Calu3 (cell line): ENCODE measurements at regions not wholly inside any gene's neighbourhood (a gene's known extent, or its start where the extent isn't known, plus 50 kb on each side); places are given as distances from the start of the nearest gene placed in this dataset.

Experiments
- BruUV-seq: library from RNA; stranded (reverse); fragments of 400-500 nt; replicated peaks from 2 replicates; lab custom pipeline; 2021; lab: Mats Ljungman, UMichigan
- CTCF ChIA-PET: fragments of 300-600 bp; sonication (Branson Sonifier 250); formaldehyde crosslinking; loops from one replicate; lab custom pipeline; 2022; ENCODE audit warnings: antibody characterized with exemption; lab: Charles Lee
- DNase-seq: peaks from one replicate; pipeline ENCODE4 v3.0.0; 2022
- H3K27ac Mint-ChIP-seq: one replicate; pipeline ENCODE4 v1.8.0; 2022; ENCODE audit warnings: mixed read lengths; ENCODE audit not compliant: unreplicated experiment
- H3K27me3 Mint-ChIP-seq: one replicate; pipeline ENCODE4 v1.8.0; 2022; ENCODE audit warnings: mixed read lengths; ENCODE audit not compliant: unreplicated experiment
- H3K36me3 Mint-ChIP-seq: one replicate; pipeline ENCODE4 v1.8.0; 2022; ENCODE audit warnings: mild to moderate bottlenecking, moderate library complexity, mixed read lengths; ENCODE audit not compliant: insufficient read depth, unreplicated experiment
- H3K4me1 Mint-ChIP-seq: one replicate; pipeline ENCODE4 v1.8.0; 2022; ENCODE audit warnings: mild to moderate bottlenecking, low read depth, mixed read lengths; ENCODE audit not compliant: unreplicated experiment
- H3K4me3 Mint-ChIP-seq: one replicate; pipeline ENCODE4 v1.8.0; 2022; ENCODE audit warnings: mild to moderate bottlenecking, low read depth, moderate library complexity, mixed read lengths; ENCODE audit not compliant: unreplicated experiment
- H3K9me3 Mint-ChIP-seq: one replicate; pipeline ENCODE4 v1.8.0; 2022; ENCODE audit warnings: low read depth, mixed read lengths; ENCODE audit not compliant: unreplicated experiment
- CTCF ChIP-seq: fragments of 200-600 bp; IDR thresholded peaks from one replicate; pipeline ENCODE4 v1.8.0; 2022; ENCODE audit warnings: antibody characterized with exemption; ENCODE audit not compliant: unreplicated experiment
- intact Hi-C: fragments of 100-400 bp; cut with micrococcal nuclease; formaldehyde crosslinking; loops from one replicate; pipeline ENCODE4 v1.10.0; 2022; ENCODE audit not compliant: unreplicated experiment

- TF ChIP-seq CTCF = no peak
- Mint-ChIP-seq H3K4me3 (no peak overlapping the region), H3K9me3 (peaks cover 10% of the 10 kb centered on the region), H3K27ac (no peak overlapping the region), H3K27me3 (no peaks in the 10 kb centered on the region), H3K36me3 (no peaks in the 10 kb centered on the region), H3K4me1 (no peaks in the 10 kb centered on the region)
- intact Hi-C loops = no loop called here
- CTCF ChIA-PET = no interaction called here
- no peak for DNase-seq
- BruUV-seq = no TSS peak
Measured at GRCh38 chr12:73465106-73465505, 1072.5 kb upstream of the ATXN7L3B start.

GRCh38 chr12:73486256-73486655 is 1051.4 kb upstream of the ATXN7L3B start:
- BruUV-seq = no TSS peak
- no peak for DNase-seq
- CTCF ChIA-PET = no interaction called here
- Mint-ChIP-seq H3K9me3 (peaks cover 8% of the 10 kb centered on the region), H3K36me3 (no peaks in the 10 kb centered on the region), H3K4me1 (no peaks in the 10 kb centered on the region), H3K27me3 (no peaks in the 10 kb centered on the region), H3K4me3 (no peak overlapping the region), H3K27ac (no peak overlapping the region)
- intact Hi-C loops = no loop called here
- TF ChIP-seq CTCF = no peak

- intact Hi-C loops = no loop called here
- no peaks in the 10 kb centered on the region for H3K4me1 Mint-ChIP-seq
- H3K36me3 Mint-ChIP-seq = no peaks in the 10 kb centered on the region
- TF ChIP-seq CTCF = no peak
- no peak overlapping the region for H3K4me3 Mint-ChIP-seq
- H3K27me3 Mint-ChIP-seq = no peaks in the 10 kb centered on the region
- peaks cover 7% of the 10 kb centered on the region for H3K9me3 Mint-ChIP-seq
- CTCF ChIA-PET = no interaction called here
- no TSS peak for BruUV-seq
- H3K27ac Mint-ChIP-seq = no peak overlapping the region
- DNase-seq = no peak
Measured at GRCh38 chr12:73506611-73507010, 1031.0 kb upstream of the ATXN7L3B start.

- Mint-ChIP-seq H3K4me1 (no peaks in the 10 kb centered on the region), H3K27ac (no peak overlapping the region), H3K9me3 (no peaks in the 10 kb centered on the region), H3K27me3 (no peaks in the 10 kb centered on the region), H3K36me3 (no peaks in the 10 kb centered on the region), H3K4me3 (no peak overlapping the region)
- no TSS peak for BruUV-seq
- intact Hi-C loops = no loop called here
- CTCF ChIA-PET = no interaction called here
- TF ChIP-seq CTCF = no peak
- DNase-seq = no peak
Measured at GRCh38 chr12:73514672-73515071, 1023.0 kb upstream of the ATXN7L3B start.

- Mint-ChIP-seq H3K9me3 (peaks cover 9% of the 10 kb centered on the region), H3K36me3 (no peaks in the 10 kb centered on the region), H3K27ac (no peak overlapping the region), H3K27me3 (no peaks in the 10 kb centered on the region), H3K4me1 (no peaks in the 10 kb centered on the region), H3K4me3 (no peak overlapping the region)
- no peak for DNase-seq
- intact Hi-C loops = no loop called here
- CTCF ChIA-PET = no interaction called here
- BruUV-seq = no TSS peak
- no peak for TF ChIP-seq CTCF
Measured at GRCh38 chr12:73517859-73518258, 1019.8 kb upstream of the ATXN7L3B start.
